ENCODE measurements at regions not wholly inside any gene's neighbourhood (a gene's known extent, or its start where the extent isn't known, plus 50 kb on each side); places are given as distances from the start of the nearest gene placed in this dataset.
A peak's percentile ranks its signal among the peaks of the same experiment; 100 is the strongest.

DNA sequence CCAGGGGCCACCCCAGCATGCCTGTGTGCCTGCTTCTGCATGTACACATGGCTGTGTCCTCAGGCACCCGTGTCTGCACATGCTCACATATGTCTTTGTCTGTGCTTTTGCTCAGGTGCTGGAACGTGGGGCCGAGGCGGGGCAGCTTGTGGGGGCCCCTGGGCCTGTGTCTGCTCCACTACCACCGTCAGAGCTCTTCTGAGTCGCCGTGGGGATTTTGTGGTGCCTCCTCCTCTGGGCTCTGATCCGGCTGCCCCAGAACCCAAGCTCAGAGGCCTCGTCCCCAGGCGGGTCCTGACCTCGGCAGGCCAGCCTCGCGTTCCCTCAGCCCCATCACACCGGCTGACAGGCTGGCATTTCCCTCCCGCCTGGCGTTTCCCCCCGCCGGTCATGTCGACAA is 104.6 kb upstream of the ACTRT2 start:
- DNase-seq (ENCODE audit: low spot score) = no peak

DNA sequence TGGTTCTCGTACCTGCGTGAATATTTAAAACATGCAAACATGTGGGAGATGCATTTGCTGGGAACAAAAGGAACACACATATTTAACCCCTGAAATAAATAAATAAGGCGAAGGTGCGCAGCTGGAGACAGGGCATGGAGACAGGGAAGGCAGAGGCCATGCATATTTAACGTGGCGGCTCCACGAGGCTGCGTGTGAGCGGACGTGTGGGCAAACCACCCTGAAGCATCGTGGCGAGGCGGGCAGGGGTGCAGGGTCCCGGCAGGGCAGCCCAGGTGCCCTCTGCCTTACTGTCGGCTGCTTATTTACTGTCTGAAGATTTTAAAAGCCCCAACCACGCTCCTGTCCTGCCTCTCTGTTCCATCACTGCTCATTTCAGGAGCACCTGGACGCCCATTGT is 104.0 kb upstream of the ACTRT2 start:
- no peak for DNase-seq (ENCODE audit: low spot score)

DNA sequence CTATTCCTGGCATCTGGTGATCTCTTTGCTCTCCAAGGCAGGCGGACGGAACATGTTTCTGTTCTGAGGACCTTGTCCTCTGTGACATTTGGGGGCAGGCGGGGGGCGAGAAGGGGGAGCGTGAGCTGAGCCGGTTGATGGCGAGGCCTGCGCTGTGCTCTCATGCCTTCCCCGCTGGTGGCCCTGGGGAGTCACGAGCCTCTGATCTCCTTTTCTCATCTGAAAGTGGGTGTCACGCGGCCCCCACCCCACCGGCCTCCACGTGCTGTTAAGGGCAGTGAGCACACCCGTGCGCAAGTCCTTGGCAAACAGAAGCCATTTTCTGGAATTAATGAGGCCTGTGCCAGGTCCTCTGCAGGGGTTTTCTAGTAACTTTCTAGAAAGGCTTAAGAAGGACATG is 102.8 kb upstream of the ACTRT2 start:
- DNase-seq (ENCODE audit: low spot score) = no peak

DNA sequence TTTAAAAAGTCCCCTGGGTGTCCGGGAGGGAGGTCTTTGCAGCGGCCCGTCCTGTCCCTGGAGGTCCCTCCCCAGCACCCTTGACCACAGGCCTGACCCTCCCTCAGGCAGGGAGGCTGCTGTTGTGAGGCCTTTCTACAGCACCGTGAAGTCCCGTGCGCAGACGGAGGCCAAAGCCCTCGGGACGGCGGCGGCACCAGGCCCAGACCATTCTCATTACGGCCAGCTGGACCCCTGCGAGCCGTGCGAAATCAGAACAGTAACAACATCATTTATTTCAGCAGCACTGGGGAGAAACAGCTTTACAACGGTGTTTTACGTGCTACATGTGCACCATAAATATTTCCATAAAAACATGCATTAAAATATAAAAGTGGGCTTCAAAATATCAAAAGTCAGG is 101.4 kb upstream of the ACTRT2 start:
- DNase-seq (ENCODE audit: low spot score) = no peak

DNA sequence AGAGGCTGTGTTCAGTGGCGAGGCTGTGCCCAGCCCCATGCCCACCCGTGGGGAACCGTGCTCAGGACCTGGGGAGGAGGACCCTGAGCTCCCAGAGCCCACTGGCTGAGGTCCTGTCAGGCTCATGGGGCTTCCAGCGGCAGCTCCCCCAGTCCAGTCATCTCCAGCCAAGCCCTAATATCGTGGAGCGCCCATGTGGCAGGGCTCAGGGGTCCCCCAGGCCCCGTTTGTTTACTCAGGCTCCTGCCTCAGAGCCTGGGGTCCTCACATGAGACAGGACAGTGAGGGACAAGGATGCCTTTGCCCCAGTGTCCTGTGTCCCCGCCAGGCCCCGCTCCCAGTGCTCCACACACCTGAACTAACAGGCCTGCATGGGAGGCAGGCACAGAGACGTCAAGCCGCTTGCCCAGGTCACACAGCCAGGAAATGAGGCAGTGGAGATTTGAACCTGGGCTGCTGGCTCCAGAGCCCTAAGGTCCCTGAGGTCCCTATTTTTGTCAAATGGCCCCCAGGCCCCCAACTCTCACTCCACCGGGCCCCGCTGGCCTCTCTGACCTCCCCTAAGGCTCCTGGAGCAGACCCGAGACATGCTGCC is 100.7 kb upstream of the ACTRT2 start:
- DNase-seq (ENCODE audit: low spot score) = no peak

DNA sequence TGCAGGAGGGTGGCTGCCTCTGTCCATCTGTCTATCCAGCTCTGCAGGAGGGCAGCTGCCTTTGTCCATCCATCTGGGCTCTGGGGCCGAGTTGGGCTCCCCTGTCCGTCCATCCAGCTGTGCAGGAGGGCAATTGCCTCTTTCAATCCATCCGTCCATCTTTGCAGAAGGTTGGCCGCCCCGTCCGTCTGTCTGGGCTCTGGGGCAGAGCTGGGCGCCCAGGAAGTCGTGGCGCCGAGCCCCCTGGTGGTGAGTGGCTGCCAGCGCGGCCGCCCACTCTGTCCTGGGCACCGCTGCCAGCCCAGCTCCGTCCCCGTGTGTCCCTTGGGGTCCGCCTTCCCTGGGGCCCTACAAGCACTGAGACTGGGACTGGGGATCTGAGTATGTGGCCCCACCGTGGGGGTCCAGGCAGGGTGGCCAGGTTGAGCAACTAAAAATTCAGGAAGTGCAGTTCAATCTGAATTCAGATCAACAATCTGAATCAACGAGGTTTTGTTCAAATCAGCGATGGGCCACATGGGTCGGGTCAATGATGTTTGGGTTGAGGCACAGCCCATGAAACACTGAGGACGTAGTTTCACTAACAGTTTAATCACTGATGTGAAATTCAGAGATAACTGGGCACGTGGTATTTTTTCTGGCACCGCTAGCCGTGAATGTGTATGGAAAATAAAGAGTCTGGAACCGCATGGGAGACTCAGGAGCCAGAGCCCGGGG is 99.1 kb upstream of the ACTRT2 start:
- DNase-seq (ENCODE audit: low spot score) = peak; percentile 4

DNA sequence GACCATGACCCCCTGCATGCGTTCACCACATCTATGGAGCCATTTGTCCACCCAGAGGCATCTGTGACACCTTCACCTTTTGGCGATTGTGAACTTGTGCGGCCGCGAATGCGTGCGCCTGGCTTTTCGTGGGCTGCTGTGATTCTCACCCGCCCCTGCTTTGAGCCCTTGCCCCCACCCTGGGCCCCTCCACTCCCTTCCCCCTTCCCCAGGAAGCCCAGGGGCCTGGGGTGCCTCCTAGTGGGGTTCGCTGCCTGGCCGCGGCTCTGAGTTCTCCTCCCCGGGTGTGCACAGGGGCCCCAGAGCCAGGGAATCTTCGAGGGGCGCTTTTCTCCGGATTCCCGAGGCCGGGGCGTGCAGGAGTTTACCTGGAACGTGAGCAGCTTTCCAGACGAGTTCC is 97.9 kb upstream of the ACTRT2 start:
- no peak for DNase-seq (ENCODE audit: low spot score)

DNA sequence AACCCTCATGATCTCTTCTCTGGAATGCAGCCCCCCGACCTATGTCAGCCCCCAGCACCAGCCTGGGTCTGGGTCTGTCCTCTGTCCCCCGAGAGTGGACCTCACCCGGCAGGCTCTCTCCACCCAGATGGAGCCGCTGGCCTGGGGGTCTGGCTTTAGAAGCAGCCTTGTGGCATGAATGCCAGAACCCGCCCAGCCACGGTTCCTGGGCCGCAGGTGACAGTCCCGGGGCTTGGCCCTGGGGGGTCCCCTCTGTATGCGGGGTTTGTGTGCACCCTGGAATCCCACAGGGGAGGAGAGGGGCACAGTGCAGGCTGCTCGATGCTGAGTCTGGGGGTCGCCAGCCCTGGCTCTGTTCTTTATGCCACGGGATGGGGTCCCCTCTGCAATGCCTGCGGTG is 96.0 kb upstream of the ACTRT2 start:
- no peak for DNase-seq (ENCODE audit: low spot score)

DNA sequence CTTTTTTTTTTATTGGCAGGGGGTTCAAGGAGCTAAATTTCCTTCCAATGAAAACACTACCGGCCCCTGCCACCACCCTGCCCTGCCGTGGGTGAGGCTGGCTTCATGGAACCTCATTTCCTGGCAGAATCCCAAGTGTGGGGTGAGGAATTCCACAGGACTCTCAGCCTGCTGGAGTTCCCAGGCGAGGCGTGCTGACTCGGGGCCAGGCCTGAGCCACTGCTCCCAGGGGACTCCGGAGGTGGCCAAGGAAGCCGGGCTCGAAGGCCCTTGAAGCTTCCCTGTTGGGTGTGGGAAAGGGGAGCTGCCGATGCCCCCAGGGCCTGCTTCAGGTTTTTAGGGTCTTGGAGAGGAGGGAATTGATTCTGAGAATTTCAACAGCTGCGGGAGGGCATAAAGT is 95.3 kb upstream of the ACTRT2 start:
- no peak for DNase-seq (ENCODE audit: low spot score)

DNA sequence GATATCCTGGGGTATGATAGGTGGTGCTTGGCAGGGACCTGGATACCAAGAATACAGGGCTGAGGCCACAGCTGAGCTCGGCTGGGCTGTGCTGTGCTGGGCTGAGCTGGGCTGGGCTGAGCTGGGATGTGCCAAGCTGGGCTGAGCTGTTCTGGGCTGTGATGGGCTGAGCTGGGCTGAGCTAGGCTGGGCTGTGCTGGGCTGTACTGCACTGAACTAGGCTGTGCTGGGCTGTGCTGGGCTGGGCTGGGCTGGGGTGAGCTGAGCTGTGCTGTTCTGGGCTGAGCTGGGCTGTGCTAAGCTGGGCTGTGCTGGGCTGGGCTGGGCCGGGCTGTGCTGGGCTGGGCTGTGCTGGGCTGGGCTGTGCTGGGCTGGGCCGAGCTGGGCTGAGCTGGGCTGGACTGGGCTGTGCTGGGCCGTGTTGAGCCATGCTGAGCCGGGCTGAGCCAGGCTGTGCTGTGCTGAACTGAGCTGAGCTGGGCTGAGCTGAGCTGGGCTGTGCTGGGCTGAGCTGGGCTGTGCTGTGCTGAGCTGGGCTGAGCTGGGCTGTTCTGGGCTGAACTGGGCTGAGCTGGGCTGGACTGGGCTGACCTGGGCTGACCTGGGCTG is 94.7 kb upstream of the ACTRT2 start:
- DNase-seq (ENCODE audit: low spot score) = no peak

DNA sequence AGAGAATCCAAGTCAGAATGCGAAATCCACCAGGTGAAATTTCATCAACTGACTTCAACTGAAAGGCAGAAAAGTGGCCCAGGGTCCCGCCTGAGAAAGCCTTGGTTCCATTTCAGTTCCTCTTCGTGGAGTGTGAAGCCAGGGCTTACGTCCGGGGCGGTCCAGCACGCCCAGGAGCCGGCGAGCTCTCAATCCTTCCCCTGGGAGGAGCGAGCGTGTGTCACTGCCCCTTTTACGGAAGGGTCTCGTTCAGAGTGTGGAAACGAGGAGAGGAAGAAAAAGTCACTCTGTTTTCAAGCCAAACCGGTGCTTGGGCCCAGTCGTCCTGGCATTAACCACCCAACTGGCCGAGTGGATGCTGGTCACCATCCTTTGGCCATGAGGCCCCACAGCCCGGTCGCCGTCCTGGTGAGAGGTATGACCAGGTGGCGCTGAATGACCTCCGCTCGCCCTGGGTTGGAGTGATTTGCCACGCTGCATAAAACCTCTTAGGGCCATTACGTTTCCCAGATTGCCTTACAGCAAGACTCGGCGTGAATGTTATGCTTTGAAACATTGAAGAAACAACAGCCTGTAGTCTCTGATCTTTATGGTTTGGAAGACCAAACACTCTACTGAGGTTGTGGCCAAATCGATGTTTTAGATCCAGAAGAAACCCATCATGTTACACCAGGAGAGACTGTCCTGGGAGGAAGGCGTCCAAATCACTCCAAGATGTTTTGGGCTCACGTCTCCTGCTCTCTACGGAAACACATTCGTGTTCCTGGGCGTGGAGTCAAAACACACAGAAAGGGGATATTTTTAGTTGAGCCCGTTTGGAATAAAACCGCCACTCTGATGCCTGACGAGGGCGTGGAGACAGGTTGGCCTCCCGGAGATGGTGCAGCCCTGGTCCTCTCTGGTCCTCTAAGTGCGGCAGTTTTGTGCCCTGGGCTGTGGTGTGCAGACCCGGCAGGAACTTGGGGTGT is 93.6 kb upstream of the ACTRT2 start:
- no peak for DNase-seq (ENCODE audit: low spot score)

DNA sequence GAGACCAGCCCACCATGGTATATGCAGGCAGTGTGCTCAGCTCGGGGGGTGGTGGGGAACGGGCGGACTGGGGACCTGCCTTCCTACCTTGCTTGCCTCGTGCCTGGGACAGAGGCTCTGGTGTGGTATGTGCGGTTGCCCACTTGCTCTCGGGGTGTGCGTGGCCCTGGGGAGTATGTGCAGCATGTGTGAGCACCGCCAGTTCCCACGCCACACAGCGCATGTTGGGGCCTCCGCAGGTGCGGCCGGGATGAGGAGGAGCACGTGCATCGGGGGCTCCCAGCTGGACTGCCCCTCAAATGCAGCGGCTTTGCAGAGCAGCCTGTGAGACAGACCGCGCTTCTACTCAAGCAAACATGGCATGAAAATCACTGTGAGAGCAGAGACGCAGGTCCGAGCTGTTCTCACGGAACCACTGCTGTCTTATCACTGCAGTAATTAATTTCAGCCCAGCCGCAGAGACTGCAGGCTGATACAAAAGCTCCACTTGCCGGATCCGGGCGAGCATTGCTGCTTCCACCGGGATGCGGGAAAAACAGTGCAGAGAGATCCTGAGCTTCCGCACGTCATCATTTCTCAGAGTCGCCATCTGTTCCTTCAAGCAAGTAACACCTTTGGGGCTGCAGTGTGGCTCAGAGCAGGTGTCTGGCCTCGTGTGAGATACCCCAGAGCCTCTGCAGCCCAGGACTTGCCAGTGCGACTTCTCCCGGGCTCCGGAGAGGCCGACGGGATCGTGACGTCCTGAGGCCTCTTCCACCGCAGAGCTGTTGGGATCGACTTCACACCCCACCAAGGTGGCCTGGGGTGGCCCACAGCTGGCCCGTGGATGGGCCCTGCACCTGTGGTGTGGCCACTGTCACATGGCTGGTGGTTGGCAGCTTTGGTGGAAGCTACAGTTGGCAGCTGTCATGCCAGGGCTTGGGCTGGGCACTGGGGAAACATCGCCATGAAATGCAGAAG is 92.6 kb upstream of the ACTRT2 start:
- DNase-seq (ENCODE audit: low spot score) = no peak

DNA sequence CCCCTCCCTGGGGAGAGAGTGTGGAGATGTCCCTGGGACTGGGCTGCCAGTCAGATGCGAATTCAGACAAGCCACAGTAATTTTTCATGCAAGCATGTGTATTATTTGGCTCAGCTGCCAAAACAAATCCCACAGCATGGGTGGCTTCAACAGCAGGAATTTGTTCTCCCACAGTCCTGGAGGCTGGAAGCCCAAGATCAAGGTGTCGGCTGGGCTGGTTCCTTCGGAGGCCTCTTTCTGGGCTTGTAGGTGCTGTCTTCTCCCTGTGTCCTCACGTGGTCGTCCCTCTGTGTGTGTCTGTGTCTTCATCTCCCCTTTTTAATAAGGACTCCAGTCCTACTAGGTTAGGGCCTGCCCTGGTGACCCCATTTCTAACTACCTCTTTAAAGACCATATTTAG is 91.9 kb upstream of the ACTRT2 start:
- DNase-seq (ENCODE audit: low spot score) = no peak

DNA sequence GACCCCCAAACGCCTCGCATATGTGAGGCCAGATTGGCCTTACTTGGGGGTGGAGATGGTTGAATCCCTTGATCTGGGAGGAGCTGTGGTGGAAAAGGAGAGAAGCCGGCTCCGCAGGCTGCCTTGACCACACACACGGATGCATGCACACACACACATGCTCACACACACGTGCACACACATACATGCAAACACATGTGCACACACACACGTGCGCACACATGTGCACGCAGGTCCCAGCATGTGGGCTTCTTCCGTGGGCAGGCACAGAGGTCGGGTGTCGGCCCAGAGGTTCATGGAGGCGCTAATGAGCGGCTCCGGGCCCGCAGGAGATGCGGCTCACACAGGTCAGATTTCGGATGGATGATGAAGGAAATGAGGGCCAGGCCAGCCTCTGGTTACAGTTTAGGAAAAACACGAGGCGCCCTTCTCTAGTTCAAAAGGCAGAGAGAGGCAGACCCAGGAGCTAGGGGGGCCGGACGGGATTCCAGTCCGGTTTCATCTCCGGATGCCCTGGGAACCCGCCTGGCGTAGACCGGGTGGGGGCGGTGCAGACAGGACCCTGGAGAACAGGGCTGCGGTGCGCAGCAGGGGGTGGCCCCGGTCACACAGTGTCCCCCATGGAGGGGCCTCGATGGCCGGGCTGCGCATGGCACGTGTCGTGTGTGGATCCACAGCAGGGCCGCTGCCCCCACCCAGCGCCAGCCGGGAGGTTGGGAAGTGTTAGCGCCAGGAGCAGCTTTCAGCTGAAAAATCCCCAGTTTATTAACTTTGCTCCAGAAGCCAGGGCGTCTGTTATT is 91.1 kb upstream of the ACTRT2 start:
- no peak for DNase-seq (ENCODE audit: low spot score)

DNA sequence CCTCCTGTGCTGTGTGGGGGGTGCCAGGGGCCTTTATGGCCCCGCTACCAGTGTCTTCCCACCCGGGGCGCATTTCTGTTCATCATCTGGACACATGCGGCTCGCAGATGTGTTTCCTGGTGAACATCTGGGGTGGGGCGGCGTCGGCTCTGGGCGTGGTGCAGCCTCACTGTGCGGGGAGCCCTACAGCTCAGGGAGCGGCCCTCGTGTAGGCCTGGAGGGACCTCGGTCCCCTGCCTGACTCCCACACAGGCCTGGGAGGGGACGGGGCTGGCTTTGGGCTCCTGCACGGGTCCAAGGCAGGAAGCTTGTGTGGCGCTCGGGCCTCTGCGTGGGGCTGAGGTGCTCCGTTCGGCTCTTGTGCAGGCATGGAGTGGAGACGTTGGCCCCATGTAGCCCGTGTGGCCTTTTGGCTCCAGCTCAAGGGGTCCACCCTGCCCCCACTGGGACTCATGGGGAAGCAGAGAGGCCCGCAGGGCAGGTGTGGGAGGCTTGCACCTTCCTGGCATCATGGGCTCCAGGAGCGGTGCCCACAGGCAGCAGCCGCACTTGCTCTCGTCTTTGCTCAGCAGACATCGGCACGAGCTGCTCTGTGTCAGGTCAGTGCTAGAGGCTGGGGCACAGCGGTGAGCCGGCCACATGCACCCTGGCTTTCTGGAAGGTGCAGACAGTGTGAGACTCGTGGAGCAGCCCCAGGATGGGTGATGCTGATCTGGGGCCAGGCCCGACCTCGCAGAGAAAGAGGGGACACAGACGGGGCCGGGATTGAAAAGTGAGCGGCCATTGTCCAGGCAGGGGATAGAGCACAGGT is 90.1 kb upstream of the ACTRT2 start:
- DNase-seq (ENCODE audit: low spot score) = no peak

DNA sequence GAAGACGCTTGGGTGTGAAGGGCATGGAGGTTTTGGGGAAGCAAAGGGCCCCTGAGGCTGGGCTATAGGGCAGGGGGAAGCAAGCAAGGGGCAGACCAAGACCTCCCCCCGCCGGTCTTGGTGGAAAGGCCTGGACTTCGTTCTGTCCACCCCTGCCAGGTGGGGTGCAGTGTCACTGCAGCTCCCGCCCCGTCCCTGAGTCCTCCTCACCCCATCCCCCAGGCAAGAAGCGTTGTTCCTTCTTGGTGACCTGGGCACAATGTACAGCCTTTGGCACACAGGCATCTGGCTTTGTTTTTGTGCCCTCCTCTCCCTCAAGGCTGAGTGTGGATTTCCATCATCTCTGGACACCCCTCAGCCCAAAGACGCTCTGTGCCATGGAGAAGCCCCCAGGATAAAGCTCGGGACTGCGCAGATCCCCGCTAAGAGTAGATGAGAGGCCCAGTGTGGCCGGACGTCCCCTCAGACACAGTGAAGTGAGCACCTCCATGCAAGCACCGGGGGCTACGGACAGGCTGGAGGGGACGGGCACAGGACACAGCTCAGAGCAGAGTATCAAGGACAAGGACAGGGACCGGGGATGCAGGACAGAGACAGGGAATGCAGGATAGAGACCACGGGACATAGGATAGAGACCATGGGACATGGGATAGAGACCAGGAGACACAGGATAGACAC is 89.4 kb upstream of the ACTRT2 start:
- DNase-seq (ENCODE audit: low spot score) = no peak

DNA sequence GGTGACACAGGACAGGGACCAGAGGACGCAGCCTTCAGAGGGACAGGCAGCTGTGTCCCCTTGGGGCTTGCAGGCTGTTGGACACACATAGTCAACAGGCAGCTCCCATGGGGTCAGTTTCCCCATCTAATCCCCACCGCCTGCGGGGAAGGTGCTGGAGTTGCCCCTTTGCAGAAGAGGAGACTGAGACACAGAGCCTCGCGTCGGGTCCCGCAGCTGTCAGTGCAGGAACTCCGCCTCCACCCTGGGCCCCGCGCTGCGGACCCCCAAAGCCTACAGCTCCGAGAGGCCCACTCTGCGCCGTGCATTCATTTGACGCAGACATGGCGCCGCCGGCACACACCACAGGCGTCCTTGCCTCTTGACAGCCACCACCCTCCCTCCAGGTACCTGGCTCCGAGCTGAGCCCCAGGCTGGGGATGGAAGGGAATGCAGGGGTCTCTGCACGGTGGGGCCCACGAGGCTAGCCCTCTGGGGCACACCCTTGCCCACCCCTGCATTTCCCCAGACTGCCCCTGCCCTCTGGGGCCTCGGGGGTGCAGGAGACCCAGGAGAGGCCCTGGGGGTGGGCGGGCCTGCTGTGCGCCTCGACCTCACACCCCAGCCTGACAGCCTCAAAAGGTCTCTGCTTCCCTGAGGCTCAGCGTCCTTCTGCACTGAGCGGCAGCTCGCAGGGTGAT is 88.5 kb upstream of the ACTRT2 start:
- no peak for DNase-seq (ENCODE audit: low spot score)

DNA sequence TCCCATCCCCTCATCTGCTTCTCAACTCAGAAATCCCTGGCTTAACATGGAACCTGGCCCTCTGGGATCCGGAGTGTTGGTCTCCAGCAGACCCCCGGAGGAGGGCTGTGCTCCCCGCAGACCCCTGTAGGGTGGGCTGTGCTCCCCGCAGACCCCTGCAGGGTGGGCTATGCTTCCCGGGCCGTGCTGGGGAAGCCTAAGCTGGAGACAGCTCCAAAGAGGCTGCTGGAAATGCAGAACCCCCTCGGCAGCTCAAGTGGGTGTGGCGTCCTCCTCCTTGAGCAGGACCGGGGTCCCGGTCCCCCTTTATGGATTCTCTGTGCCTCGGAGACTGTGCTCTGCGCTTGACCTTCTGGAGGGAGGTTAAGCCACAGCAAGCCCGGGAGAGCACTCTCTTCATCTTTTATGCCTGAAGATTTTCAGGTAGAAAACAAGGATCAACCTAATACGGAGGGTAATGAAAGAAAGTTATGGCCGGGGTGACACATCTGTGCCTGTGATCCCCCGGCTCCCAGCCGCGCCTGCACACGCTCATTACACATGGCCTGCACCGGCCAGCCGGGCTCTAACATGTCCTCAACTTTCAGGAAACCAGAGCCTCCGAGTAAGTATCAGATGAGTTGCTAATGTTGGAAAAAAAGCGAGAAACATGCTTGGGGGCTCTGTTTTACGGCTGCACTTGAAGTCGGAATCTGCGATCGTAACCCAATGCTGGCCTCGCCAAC is 87.7 kb upstream of the ACTRT2 start:
- DNase-seq (ENCODE audit: low spot score) = no peak
